ELR (cell line): ENCODE measurements at regions not wholly inside any gene's neighbourhood (a gene's known extent, or its start where the extent isn't known, plus 50 kb on each side); places are given as distances from the start of the nearest gene placed in this dataset.
A peak's percentile ranks its signal among the peaks of the same experiment; 100 is the strongest.

Experiments
- DNase-seq: peaks from one replicate; pipeline ENCODE4 v3.0.0-alpha.2; 2015; ENCODE audit warnings: low read depth

- no peak for DNase-seq
Observed at GRCh38 chr5:74122979-74123590, 497.1 kb downstream of the ARHGEF28 start.

- DNase-seq = no peak
Observed at GRCh38 chr5:74122175-74122574, 496.2 kb downstream of the ARHGEF28 start.

- DNase-seq = no peak
Observed at GRCh38 chr5:74120585-74120984, 494.6 kb downstream of the ARHGEF28 start.

- no peak for DNase-seq
Observed at GRCh38 chr5:74118071-74118470, 492.1 kb downstream of the ARHGEF28 start.

- no peak for DNase-seq
Observed at GRCh38 chr5:74116984-74117383, 491.0 kb downstream of the ARHGEF28 start.

GRCh38 chr5:74116266-74116665 lies 490.3 kb downstream of the ARHGEF28 start:
- DNase-seq = no peak

- DNase-seq = no peak
Observed at GRCh38 chr5:74113927-74114326, 487.9 kb downstream of the ARHGEF28 start.

GRCh38 chr5:74113196-74113540 lies 487.2 kb downstream of the ARHGEF28 start:
- no peak for DNase-seq

- DNase-seq = no peak
Observed at GRCh38 chr5:74112372-74113195, 486.6 kb downstream of the ARHGEF28 start.

- DNase-seq = no peak
Observed at GRCh38 chr5:74111764-74112163, 485.8 kb downstream of the ARHGEF28 start.

- no peak for DNase-seq
Observed at GRCh38 chr5:74109344-74109743, 483.3 kb downstream of the ARHGEF28 start.

- no peak for DNase-seq
Observed at GRCh38 chr5:74107899-74108298, 481.9 kb downstream of the ARHGEF28 start.

GRCh38 chr5:74105126-74105780 lies 479.3 kb downstream of the ARHGEF28 start:
- DNase-seq = no peak

GRCh38 chr5:74103131-74104023 lies 477.4 kb downstream of the ARHGEF28 start:
- no peak for DNase-seq

- no peak for DNase-seq
Observed at GRCh38 chr5:74100268-74100665, 474.3 kb downstream of the ARHGEF28 start.

GRCh38 chr5:74099538-74100267 lies 473.7 kb downstream of the ARHGEF28 start:
- peak; percentile 11 for DNase-seq

- no peak for DNase-seq
Observed at GRCh38 chr5:74098941-74099340, 472.9 kb downstream of the ARHGEF28 start.

GRCh38 chr5:74098456-74098855 lies 472.5 kb downstream of the ARHGEF28 start:
- no peak for DNase-seq

GRCh38 chr5:74096325-74096724 lies 470.3 kb downstream of the ARHGEF28 start:
- DNase-seq = no peak

- DNase-seq = no peak
Observed at GRCh38 chr5:74095871-74096270, 469.9 kb downstream of the ARHGEF28 start.

GRCh38 chr5:74094782-74095108 lies 468.7 kb downstream of the ARHGEF28 start:
- no peak for DNase-seq
